ENCODE measurements at regions not wholly inside any gene's neighbourhood (a gene's known extent, or its start where the extent isn't known, plus 50 kb on each side); places are given as distances from the start of the nearest gene placed in this dataset.

GRCh38 chr6:2562721-2563451 is 187.8 kb downstream of the MYLK4 start:
- no peak for TF ChIP-seq CTCF (IDR thresholded peaks at IDR 0.05; ENCODE audit: low read depth, low read length)
- no peak for TF ChIP-seq MAX (IDR thresholded peaks at IDR 0.05; ENCODE audit: low read depth, low read length)
- no peak for TF ChIP-seq POLR2A (IDR thresholded peaks at IDR 0.05; ENCODE audit: extremely low read depth, insufficient read length)
- no peak for TF ChIP-seq MYC (IDR thresholded peaks at IDR 0.05; ENCODE audit: low read depth, low read length)

All from NB4 (cell line).